ENCODE measurements at regions not wholly inside any gene's neighbourhood (a gene's known extent, or its start where the extent isn't known, plus 50 kb on each side); places are given as distances from the start of the nearest gene placed in this dataset.

DNA sequence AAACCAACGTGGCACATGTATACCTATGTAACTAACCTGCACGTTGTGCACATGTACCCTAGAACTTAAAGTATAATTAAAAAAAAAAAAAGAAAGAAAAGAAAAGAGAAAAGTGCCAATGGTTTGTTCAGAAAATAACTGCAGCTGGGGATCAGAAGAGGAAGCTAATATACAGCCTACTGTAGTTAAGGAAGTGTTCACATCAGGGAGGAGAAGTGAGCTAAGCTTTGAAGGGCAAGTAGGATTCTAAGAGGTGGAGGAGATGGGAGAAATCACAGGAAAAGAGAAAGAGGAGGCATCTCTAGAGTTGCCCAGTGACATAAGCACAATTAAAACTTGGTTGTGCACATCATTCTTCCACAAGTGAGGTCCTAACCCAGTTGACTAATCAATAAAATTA, 214.4 kb upstream of the DTNBP1 start:
- TF ChIP-seq, protein P1, sequence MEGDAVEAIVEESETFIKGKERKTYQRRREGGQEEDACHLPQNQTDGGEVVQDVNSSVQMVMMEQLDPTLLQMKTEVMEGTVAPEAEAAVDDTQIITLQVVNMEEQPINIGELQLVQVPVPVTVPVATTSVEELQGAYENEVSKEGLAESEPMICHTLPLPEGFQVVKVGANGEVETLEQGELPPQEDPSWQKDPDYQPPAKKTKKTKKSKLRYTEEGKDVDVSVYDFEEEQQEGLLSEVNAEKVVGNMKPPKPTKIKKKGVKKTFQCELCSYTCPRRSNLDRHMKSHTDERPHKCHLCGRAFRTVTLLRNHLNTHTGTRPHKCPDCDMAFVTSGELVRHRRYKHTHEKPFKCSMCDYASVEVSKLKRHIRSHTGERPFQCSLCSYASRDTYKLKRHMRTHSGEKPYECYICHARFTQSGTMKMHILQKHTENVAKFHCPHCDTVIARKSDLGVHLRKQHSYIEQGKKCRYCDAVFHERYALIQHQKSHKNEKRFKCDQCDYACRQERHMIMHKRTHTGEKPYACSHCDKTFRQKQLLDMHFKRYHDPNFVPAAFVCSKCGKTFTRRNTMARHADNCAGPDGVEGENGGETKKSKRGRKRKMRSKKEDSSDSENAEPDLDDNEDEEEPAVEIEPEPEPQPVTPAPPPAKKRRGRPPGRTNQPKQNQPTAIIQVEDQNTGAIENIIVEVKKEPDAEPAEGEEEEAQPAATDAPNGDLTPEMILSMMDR (IDR thresholded peaks at IDR 0.05; ENCODE audit: insufficient read depth, low read length, severe bottlenecking): no peak
- DNase-seq (ENCODE audit: low read depth) (no peak), FAIRE-seq (no peak)
- Histone ChIP-seq H3K4me3 (ENCODE audit: low read depth, low read length) (no peak overlapping the region), H3K27me3 (ENCODE audit: control insufficient read depth, insufficient read depth, low read length) (no peaks in the 10 kb centered on the region), H3K36me3 (ENCODE audit: control insufficient read depth, insufficient read depth, low read length) (no peaks in the 10 kb centered on the region)

DNA sequence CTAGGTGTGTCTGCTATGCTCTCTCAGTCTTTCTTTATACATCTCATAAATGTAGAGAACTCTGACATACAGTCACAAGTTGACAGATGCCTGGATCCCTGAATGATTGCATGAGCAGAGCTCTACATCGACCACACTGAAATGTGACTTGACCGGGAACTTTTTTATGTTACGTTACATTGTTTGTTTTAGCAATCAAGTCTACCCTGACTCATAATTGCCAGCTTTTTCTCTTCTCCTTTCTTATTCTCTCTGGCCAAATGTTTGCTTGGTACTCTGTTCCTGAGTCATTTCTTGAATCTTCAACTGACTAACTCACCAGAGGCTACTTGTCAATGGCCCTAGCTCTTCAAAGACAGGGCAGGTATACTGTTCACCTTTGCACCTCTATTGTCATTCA, 213.6 kb upstream of the DTNBP1 start:
- TF ChIP-seq, protein P1 (IDR thresholded peaks at IDR 0.05; ENCODE audit: insufficient read depth, low read length, severe bottlenecking): no peak
- H3K27me3 ChIP-seq (ENCODE audit: control insufficient read depth, insufficient read depth, low read length): peaks cover 2% of the 10 kb centered on the region

DNA sequence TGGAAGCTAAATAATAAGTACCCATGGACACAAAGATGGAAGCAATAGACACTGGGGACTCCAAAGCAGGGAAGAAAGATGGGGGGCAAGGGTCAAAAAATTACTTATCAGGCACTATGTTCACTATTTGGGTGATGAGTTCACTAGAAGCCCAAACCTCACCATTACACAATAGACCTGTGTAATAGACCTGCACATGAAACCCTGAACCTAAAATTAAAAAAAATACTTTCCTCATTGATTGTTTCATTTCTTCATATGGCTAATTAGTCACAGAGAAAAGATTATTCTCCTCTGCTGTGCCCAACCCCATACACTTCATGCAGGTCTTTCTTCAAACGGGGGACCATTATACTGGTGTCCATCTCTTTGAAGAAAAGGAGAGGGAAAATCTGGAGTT, 213.0 kb upstream of the DTNBP1 start:
- Histone ChIP-seq H3K36me3 (ENCODE audit: control insufficient read depth, insufficient read depth, low read length) (no peaks in the 10 kb centered on the region), H3K27me3 (ENCODE audit: control insufficient read depth, insufficient read depth, low read length) (peaks cover 3% of the 10 kb centered on the region), H3K4me3 (ENCODE audit: low read depth, low read length) (no peak overlapping the region)
- FAIRE-seq (no peak), DNase-seq (ENCODE audit: low read depth) (no peak)
- TF ChIP-seq, protein P1 (IDR thresholded peaks at IDR 0.05; ENCODE audit: insufficient read depth, low read length, severe bottlenecking): no peak

More for the DNA sequence above, 213.6 kb upstream of the DTNBP1 start:
- Histone ChIP-seq H3K4me3 (ENCODE audit: low read depth, low read length) (no peak overlapping the region), H3K36me3 (ENCODE audit: control insufficient read depth, insufficient read depth, low read length) (no peaks in the 10 kb centered on the region)
- FAIRE-seq: no peak
- peak; percentile 94 for DNase-seq (ENCODE audit: low read depth)

DNA sequence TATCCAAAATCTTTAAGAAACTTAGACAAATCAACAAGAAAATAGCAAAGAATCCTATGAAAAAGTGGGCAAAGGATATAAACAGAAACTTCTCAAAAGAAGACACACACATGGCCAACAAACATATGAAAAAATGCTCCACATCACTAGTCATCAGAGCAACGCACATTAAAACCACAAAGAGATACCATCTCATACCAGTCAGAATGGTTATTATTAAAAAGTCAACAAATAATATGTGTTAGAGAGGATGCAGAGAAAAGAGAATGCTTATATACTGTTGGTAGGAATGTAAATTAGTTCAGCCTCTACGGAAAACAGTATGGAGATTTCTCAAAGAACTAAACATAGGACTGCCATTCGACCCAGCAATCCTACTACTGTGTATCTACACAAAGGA, 212.0 kb upstream of the DTNBP1 start:
- FAIRE-seq (no peak), DNase-seq (ENCODE audit: low read depth) (peak; percentile 38)
- Histone ChIP-seq H3K27me3 (ENCODE audit: control insufficient read depth, insufficient read depth, low read length) (peaks cover 3% of the 10 kb centered on the region), H3K4me3 (ENCODE audit: low read depth, low read length) (no peak overlapping the region), H3K36me3 (ENCODE audit: control insufficient read depth, insufficient read depth, low read length) (no peaks in the 10 kb centered on the region)
- TF ChIP-seq, protein P1 (IDR thresholded peaks at IDR 0.05; ENCODE audit: insufficient read depth, low read length, severe bottlenecking): no peak

DNA sequence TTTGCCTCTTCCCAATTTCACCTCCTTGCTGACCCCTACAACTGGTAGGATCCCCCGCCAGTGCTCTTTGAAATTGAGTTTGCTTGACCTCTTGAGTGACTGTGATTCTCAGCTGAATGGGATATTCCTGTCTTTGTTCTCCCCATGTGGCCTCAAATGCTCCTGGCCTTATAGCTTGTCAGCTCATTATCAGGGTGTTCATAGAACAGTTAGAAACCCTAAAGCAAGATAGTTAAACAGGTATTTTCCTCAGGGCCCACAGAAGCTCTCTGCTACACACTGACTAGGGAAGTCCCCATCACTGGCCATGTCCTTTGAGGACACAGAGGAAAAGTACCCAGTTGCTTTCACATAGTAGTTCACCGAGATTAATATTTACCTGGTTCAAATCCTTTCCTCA, 211.5 kb upstream of the DTNBP1 start:
- TF ChIP-seq, protein P1 (IDR thresholded peaks at IDR 0.05; ENCODE audit: insufficient read depth, low read length, severe bottlenecking): no peak
- FAIRE-seq: no peak

More for the DNA sequence above, 211.5 kb upstream of the DTNBP1 start:
- no peaks in the 10 kb centered on the region for H3K36me3 ChIP-seq (ENCODE audit: control insufficient read depth, insufficient read depth, low read length)
- no peak overlapping the region for H3K4me3 ChIP-seq (ENCODE audit: low read depth, low read length)
- H3K27me3 ChIP-seq (ENCODE audit: control insufficient read depth, insufficient read depth, low read length): peaks cover 3% of the 10 kb centered on the region
- no peak for DNase-seq (ENCODE audit: low read depth)

All from bronchial epithelial cell (primary cell).